Choroid plexus epithelial cell (primary cell): ENCODE measurements at regions not wholly inside any gene's neighbourhood (a gene's known extent, or its start where the extent isn't known, plus 50 kb on each side); places are given as distances from the start of the nearest gene placed in this dataset.

Experiments
- DNase-seq: peaks from one replicate; pipeline ENCODE4 v3.0.0-alpha.2; 2010; ENCODE audit warnings: low read depth
- H3K4me3 ChIP-seq: 2 replicates; pipeline ENCODE4 v1.5.1; 2011; ENCODE audit warnings: low read depth, mild to moderate bottlenecking, control low read depth, low read length, moderate library complexity
- CTCF ChIP-seq: conservative IDR thresholded peaks from 2 replicates; pipeline ENCODE4 v1.5.1; 2011; ENCODE audit warnings: low read depth, mild to moderate bottlenecking, control low read depth, inconsistent platforms, low read length, moderate library complexity

- TF ChIP-seq CTCF: no peak
- no peak overlapping the region for H3K4me3 ChIP-seq
- DNase-seq: no peak
Observed at GRCh38 chr6:79756496-79756895, 125.4 kb downstream of the SH3BGRL2 start.

GRCh38 chr6:79755967-79756366 is 124.8 kb downstream of the SH3BGRL2 start:
- no peak overlapping the region for H3K4me3 ChIP-seq
- DNase-seq: no peak
- TF ChIP-seq CTCF: no peak
